ENCODE measurements at regions not wholly inside any gene's neighbourhood (a gene's known extent, or its start where the extent isn't known, plus 50 kb on each side); places are given as distances from the start of the nearest gene placed in this dataset.

GRCh38 chr5:82396871-82397514, 118.8 kb upstream of the RPS23 start:
- TF ChIP-seq, protein P1, sequence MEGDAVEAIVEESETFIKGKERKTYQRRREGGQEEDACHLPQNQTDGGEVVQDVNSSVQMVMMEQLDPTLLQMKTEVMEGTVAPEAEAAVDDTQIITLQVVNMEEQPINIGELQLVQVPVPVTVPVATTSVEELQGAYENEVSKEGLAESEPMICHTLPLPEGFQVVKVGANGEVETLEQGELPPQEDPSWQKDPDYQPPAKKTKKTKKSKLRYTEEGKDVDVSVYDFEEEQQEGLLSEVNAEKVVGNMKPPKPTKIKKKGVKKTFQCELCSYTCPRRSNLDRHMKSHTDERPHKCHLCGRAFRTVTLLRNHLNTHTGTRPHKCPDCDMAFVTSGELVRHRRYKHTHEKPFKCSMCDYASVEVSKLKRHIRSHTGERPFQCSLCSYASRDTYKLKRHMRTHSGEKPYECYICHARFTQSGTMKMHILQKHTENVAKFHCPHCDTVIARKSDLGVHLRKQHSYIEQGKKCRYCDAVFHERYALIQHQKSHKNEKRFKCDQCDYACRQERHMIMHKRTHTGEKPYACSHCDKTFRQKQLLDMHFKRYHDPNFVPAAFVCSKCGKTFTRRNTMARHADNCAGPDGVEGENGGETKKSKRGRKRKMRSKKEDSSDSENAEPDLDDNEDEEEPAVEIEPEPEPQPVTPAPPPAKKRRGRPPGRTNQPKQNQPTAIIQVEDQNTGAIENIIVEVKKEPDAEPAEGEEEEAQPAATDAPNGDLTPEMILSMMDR (conservative IDR thresholded peaks at IDR 0.05; ENCODE audit: low read depth, low read length): no peak
- no peak for TF ChIP-seq EZH2 (IDR thresholded peaks at IDR 0.05; ENCODE audit: borderline replicate concordance, low read depth, low read length, poor library complexity, severe bottlenecking)

Data from A673 (cell line).